H1 (cell line): ENCODE measurements at regions not wholly inside any gene's neighbourhood (a gene's known extent, or its start where the extent isn't known, plus 50 kb on each side); places are given as distances from the start of the nearest gene placed in this dataset.

Source experiments
- NANOG ChIP-seq: IDR thresholded peaks from 2 replicates; pipeline ENCODE4 v1.6.1; 2011; ENCODE audit warnings: low read length, low read depth, mild to moderate bottlenecking, inconsistent platforms; ENCODE audit not compliant: insufficient read depth, poor library complexity, severe bottlenecking
- RFX5 ChIP-seq: IDR thresholded peaks from 2 replicates; pipeline ENCODE4 v1.6.1; 2011; ENCODE audit warnings: low read depth, low read length, improper control_type of control experiment, borderline replicate concordance
- SIX5 ChIP-seq: IDR thresholded peaks from 2 replicates; pipeline ENCODE4 v1.6.1; 2011; ENCODE audit warnings: mild to moderate bottlenecking, low read depth, low read length
- SP1 ChIP-seq: IDR thresholded peaks from 2 replicates; pipeline ENCODE4 v1.6.1; 2011; ENCODE audit warnings: low read depth, low read length
- SUZ12 ChIP-seq: fragments of 200-600 bp; sonication (generic); IDR thresholded peaks from 2 replicates; pipeline ENCODE4 v1.6.1; 2012; ENCODE audit warnings: mild to moderate bottlenecking, inconsistent platforms, low read length, moderate library complexity, mixed read lengths

DNA sequence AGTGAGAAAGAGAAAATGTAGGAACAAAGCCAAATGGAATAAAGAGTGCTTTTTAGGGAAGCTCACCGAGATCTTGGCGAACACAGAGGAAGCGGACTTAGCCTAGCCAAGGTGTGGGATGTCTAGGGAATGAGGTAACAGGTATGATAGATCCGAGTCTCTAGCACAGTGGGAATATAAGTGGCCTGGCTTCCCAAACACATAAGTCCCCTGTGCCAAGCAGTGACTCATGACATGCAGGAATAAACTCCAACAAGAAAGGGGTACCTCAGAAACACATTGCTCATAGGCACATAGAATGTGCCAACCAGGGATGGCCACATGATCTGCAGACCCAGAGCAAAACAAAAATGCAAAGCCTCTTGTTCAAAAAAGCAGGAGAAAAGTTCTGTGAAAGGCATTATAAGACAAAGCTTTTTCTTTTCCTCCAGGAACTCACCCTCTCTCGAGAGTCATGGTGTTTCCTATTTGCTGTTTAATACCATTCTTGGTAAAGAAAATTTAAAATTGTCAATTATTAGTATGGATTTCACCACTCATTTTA lies 542.5 kb downstream of the GATA3 start (continued):
- TF ChIP-seq SUZ12 (no peak), SIX5 (no peak), SP1 (no peak), NANOG (no peak), RFX5 (no peak)
- TF ChIP-seq, all 59 proteins: peak for 0
